Suprapubic skin (tissue), 4 donors: ENCODE measurements at regions not wholly inside any gene's neighbourhood (a gene's known extent, or its start where the extent isn't known, plus 50 kb on each side); places are given as distances from the start of the nearest gene placed in this dataset.

Source experiments
- CTCF ChIP-seq, 2 donors: fragments of 200-600 bp in 1 of 2; fragments of 450-650 bp in 1 of 2; sonication (generic) in 1 of 2; IDR thresholded peaks; one replicate each; pipeline ENCODE4 v1.5.1; 2016 to 2019; ENCODE audit warnings: antibody characterized with exemption in 2 of 2, mild to moderate bottlenecking in 1 of 2, moderate library complexity in 1 of 2
- POLR2A ChIP-seq, 2 donors: fragments of 450-650 bp; IDR thresholded peaks; one replicate each; pipeline ENCODE4 v1.6.1; 2017; ENCODE audit warnings: antibody characterized with exemption in 2 of 2, mild to moderate bottlenecking in 2 of 2, moderate library complexity in 2 of 2
- POLR2AphosphoS5 ChIP-seq, 3 donors: sonication (generic); formaldehyde crosslinking; IDR thresholded peaks; one replicate each; pipeline ENCODE4 v1.6.1; 2017; ENCODE audit warnings: antibody characterized with exemption in 3 of 3

GRCh38 chr11:112537846-112538330 is 277.2 kb upstream of the PLET1 start:
- TF ChIP-seq CTCF (IDR thresholded peaks at IDR 0.05) (no peak), POLR2AphosphoS5 (IDR thresholded peaks at IDR 0.05) (no peak), POLR2A (IDR thresholded peaks at IDR 0.05) (no peak)
